ENCODE measurements at regions not wholly inside any gene's neighbourhood (a gene's known extent, or its start where the extent isn't known, plus 50 kb on each side); places are given as distances from the start of the nearest gene placed in this dataset.
"Not testable (repeated sequence)": the region's sequence is repeated elsewhere in the genome, so short reads cannot be mapped to it uniquely, and the experiment has no call there.

DNA sequence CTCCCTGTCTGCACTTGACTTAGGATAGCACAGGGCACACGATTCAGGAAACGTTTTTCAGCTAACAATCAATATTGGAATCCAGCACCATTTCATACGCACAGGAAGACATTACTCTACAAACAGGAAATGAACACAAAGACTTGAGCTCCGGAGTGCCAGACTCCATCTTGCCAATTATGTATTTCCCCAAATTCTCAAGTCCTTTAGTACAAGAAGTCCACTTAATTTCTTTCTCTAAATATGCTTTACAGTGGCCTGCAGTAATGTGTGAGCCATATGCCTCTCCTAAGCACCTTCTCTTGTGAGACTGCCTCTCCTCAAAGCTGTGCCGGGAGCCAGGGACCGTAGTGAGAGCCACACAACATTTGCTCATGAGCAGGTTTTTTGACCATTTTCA is 168.2 kb downstream of the THBS2 start:
- no peaks in the 10 kb centered on the region for H3K27me3 ChIP-seq (replicated peaks; ENCODE audit: insufficient read depth)
- H3K9me3 ChIP-seq = peaks cover 5% of the 10 kb centered on the region
- ATAC-seq (ENCODE audit: insufficient number of reproducible peaks, low FRiP score, low read depth) = no peak
- no peak overlapping the region for H3K27ac ChIP-seq
- no peaks in the 10 kb centered on the region for H3K36me3 ChIP-seq
- peaks cover 0 to 4% of the 10 kb centered on the region in 2 donors for H3K4me1 ChIP-seq (ENCODE audit: control insufficient read depth in 1 of 2, low read depth in 2 of 2)
- TF ChIP-seq, protein P1, sequence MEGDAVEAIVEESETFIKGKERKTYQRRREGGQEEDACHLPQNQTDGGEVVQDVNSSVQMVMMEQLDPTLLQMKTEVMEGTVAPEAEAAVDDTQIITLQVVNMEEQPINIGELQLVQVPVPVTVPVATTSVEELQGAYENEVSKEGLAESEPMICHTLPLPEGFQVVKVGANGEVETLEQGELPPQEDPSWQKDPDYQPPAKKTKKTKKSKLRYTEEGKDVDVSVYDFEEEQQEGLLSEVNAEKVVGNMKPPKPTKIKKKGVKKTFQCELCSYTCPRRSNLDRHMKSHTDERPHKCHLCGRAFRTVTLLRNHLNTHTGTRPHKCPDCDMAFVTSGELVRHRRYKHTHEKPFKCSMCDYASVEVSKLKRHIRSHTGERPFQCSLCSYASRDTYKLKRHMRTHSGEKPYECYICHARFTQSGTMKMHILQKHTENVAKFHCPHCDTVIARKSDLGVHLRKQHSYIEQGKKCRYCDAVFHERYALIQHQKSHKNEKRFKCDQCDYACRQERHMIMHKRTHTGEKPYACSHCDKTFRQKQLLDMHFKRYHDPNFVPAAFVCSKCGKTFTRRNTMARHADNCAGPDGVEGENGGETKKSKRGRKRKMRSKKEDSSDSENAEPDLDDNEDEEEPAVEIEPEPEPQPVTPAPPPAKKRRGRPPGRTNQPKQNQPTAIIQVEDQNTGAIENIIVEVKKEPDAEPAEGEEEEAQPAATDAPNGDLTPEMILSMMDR (IDR thresholded peaks at IDR 0.05) = no peak
- no peak overlapping the region for H3K4me3 ChIP-seq
- DNase-seq (ENCODE audit: low spot score) = no peak

DNA sequence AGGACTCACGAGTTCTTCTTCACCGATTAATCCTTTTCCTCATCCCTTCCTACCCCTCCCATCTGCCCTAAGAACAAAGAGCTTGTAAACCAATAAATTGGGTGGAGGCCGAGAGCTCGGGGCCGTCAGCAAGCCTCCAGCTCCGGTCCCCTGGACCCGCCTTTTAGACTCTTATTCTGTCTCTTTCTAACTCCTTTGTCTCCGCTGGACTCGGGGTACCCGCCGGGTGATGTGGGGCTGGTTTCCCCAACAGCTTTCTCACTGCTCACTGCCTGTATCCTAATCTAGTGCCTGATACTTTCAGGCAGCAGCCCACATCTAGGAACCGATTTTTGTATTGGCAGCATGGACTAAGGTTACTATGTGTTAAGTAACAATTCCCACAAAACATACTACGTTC is 169.1 kb downstream of the THBS2 start:
- not testable (repeated sequence) for H3K9me3 ChIP-seq; ATAC-seq (ENCODE audit: insufficient number of reproducible peaks, low FRiP score, low read depth); H3K4me1 ChIP-seq (ENCODE audit: control insufficient read depth in 1 of 2, low read depth in 2 of 2); H3K4me3 ChIP-seq; H3K27me3 ChIP-seq (replicated peaks; ENCODE audit: insufficient read depth); H3K27ac ChIP-seq; DNase-seq (ENCODE audit: low spot score); H3K36me3 ChIP-seq

DNA sequence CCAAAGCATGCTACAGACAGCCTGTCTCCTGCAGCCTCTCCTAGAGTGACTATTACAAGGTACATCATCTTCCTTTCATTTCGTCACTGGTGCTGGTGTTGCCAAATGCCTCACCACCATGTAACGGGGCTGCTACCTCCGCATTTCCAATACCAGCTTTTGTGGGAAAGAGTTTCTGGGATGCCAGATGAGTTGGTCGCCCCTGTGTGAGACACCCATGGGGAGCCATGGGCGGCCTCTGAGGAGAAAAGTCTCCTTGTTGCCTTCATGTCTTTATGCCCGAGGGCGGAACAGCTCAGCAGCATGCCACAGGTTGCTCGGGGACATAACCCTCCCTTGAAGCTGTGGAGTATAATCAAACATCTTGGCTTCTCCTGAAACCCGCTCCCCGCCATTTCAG is 169.6 kb downstream of the THBS2 start:
- Histone ChIP-seq H3K4me1 (ENCODE audit: control insufficient read depth in 1 of 2, low read depth in 2 of 2) (peaks cover 0 to 4% of the 10 kb centered on the region in 2 donors), H3K4me3 (no peak overlapping the region), H3K27ac (no peak overlapping the region), H3K36me3 (no peaks in the 10 kb centered on the region), H3K27me3 (replicated peaks; ENCODE audit: insufficient read depth) (no peaks in the 10 kb centered on the region), H3K9me3 (no peaks in the 10 kb centered on the region)
- no peak for DNase-seq (ENCODE audit: low spot score)
- TF ChIP-seq, protein P1 (IDR thresholded peaks at IDR 0.05) = no peak
- ATAC-seq (ENCODE audit: insufficient number of reproducible peaks, low FRiP score, low read depth) = no peak

DNA sequence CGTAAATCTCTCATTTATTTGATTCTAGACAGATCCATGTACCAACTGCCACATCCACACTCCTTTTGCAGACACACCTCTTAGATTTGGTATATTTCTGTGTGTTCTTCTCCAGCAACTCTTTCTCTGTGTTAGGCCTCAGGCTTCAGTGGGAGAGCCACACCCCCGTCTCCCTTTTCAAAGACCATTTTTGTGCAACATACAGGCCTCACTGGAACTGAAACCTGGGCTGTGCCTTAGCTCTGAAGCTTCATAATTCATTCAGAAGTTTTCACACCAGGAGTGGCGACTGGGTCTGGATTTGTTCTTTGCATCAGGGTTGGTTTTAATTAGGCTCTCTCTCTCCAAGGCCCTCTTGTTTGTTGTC is 170.2 kb downstream of the THBS2 start:
- H3K27ac ChIP-seq = no peak overlapping the region
- no peaks in the 10 kb centered on the region for H3K36me3 ChIP-seq
- H3K4me3 ChIP-seq = no peak overlapping the region
- H3K4me1 ChIP-seq (ENCODE audit: control insufficient read depth in 1 of 2, low read depth in 2 of 2) = peaks cover 0 to 4% of the 10 kb centered on the region in 2 donors
- no peak for DNase-seq (ENCODE audit: low spot score)
- H3K27me3 ChIP-seq (replicated peaks; ENCODE audit: insufficient read depth) = no peaks in the 10 kb centered on the region
- H3K9me3 ChIP-seq = no peaks in the 10 kb centered on the region
- no peak for ATAC-seq (ENCODE audit: insufficient number of reproducible peaks, low FRiP score, low read depth)
- TF ChIP-seq, protein P1 (IDR thresholded peaks at IDR 0.05) = no peak

DNA sequence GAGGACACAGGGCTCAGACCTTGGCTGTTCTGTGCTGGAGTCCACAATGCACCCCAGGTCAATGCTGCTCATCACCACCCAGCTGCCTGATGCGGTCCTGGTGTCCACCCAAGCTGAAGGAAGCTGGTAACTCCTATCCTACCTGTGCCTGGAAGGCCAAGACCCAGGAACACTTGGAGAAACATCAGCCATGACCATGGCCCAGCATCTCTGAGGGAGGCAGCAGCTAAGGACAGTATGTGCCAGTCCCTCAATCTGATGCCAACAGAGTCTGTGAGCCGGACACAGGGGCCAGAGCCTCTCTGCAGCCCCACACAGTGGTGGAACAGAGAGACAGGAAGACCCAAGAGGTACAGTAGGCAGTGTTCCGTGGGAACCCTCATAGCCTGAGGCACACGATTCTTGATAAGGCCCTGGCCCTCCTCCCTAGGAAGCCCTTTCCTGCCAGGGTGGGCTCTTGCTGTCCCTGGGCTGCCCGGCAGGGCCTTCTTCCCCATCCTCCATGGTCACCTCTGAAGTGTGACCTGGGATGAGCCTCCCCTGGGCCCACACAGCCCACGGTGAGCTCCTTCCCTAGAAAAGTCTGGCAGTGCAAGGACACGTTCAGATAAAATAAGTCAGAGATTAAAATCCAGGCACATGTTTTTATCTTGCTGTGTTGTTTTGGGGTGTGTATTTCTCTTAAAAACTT is 170.7 kb downstream of the THBS2 start:
- peaks cover 0 to 4% of the 10 kb centered on the region in 2 donors for H3K4me1 ChIP-seq (ENCODE audit: control insufficient read depth in 1 of 2, low read depth in 2 of 2)
- no peaks in the 10 kb centered on the region for H3K9me3 ChIP-seq
- H3K4me3 ChIP-seq = no peak overlapping the region
- no peaks in the 10 kb centered on the region for H3K27me3 ChIP-seq (replicated peaks; ENCODE audit: insufficient read depth)
- no peaks in the 10 kb centered on the region for H3K36me3 ChIP-seq
- no peak overlapping the region for H3K27ac ChIP-seq
- DNase-seq (ENCODE audit: low spot score) (no peak), ATAC-seq (ENCODE audit: insufficient number of reproducible peaks, low FRiP score, low read depth) (no peak)
- TF ChIP-seq, protein P1 (IDR thresholded peaks at IDR 0.05) = no peak

DNA sequence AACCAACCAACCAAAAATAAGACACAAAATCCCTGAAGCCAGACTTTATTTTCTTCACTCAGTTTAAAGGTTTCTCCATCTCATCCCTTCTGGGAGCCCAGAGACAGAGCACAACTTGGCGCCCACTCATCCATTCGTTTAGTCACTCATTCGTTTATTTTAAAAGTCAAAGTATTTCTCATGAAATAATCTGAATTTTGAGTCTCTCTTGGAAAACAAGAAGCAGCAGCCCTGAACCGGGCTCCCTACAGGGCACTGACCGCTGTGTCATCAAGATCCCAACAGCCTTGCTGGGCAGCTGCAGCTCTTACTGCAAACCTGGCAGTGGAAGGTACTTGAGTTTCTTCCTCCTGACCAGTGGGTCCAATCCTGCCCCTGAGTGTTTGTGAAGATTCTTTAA is 171.6 kb downstream of the THBS2 start:
- TF ChIP-seq, protein P1 (IDR thresholded peaks at IDR 0.05) = no peak
- no peak overlapping the region for H3K4me3 ChIP-seq
- H3K27me3 ChIP-seq (replicated peaks; ENCODE audit: insufficient read depth) = no peaks in the 10 kb centered on the region
- H3K9me3 ChIP-seq = no peaks in the 10 kb centered on the region
- H3K27ac ChIP-seq = no peak overlapping the region
- H3K36me3 ChIP-seq = no peaks in the 10 kb centered on the region
- DNase-seq (ENCODE audit: low spot score) (no peak), ATAC-seq (ENCODE audit: insufficient number of reproducible peaks, low FRiP score, low read depth) (no peak)
- no peaks in the 10 kb centered on the region for H3K4me1 ChIP-seq (ENCODE audit: control insufficient read depth in 1 of 2, low read depth in 2 of 2)

Measured in thoracic aorta (tissue), 2 donors.